H1 (cell line): ENCODE measurements at regions not wholly inside any gene's neighbourhood (a gene's known extent, or its start where the extent isn't known, plus 50 kb on each side); places are given as distances from the start of the nearest gene placed in this dataset.

ENCODE experiments used
- TF ChIP-seq, protein P1 (sequence below): fragments of 300-600 bp; sonication (generic); IDR thresholded peaks from 2 replicates; pipeline ENCODE4 v1.7.1; 2012; ENCODE audit warnings: low read length, moderate library complexity, mild to moderate bottlenecking, inconsistent platforms; ENCODE audit not compliant: insufficient replicate concordance

- TF ChIP-seq, protein P1, sequence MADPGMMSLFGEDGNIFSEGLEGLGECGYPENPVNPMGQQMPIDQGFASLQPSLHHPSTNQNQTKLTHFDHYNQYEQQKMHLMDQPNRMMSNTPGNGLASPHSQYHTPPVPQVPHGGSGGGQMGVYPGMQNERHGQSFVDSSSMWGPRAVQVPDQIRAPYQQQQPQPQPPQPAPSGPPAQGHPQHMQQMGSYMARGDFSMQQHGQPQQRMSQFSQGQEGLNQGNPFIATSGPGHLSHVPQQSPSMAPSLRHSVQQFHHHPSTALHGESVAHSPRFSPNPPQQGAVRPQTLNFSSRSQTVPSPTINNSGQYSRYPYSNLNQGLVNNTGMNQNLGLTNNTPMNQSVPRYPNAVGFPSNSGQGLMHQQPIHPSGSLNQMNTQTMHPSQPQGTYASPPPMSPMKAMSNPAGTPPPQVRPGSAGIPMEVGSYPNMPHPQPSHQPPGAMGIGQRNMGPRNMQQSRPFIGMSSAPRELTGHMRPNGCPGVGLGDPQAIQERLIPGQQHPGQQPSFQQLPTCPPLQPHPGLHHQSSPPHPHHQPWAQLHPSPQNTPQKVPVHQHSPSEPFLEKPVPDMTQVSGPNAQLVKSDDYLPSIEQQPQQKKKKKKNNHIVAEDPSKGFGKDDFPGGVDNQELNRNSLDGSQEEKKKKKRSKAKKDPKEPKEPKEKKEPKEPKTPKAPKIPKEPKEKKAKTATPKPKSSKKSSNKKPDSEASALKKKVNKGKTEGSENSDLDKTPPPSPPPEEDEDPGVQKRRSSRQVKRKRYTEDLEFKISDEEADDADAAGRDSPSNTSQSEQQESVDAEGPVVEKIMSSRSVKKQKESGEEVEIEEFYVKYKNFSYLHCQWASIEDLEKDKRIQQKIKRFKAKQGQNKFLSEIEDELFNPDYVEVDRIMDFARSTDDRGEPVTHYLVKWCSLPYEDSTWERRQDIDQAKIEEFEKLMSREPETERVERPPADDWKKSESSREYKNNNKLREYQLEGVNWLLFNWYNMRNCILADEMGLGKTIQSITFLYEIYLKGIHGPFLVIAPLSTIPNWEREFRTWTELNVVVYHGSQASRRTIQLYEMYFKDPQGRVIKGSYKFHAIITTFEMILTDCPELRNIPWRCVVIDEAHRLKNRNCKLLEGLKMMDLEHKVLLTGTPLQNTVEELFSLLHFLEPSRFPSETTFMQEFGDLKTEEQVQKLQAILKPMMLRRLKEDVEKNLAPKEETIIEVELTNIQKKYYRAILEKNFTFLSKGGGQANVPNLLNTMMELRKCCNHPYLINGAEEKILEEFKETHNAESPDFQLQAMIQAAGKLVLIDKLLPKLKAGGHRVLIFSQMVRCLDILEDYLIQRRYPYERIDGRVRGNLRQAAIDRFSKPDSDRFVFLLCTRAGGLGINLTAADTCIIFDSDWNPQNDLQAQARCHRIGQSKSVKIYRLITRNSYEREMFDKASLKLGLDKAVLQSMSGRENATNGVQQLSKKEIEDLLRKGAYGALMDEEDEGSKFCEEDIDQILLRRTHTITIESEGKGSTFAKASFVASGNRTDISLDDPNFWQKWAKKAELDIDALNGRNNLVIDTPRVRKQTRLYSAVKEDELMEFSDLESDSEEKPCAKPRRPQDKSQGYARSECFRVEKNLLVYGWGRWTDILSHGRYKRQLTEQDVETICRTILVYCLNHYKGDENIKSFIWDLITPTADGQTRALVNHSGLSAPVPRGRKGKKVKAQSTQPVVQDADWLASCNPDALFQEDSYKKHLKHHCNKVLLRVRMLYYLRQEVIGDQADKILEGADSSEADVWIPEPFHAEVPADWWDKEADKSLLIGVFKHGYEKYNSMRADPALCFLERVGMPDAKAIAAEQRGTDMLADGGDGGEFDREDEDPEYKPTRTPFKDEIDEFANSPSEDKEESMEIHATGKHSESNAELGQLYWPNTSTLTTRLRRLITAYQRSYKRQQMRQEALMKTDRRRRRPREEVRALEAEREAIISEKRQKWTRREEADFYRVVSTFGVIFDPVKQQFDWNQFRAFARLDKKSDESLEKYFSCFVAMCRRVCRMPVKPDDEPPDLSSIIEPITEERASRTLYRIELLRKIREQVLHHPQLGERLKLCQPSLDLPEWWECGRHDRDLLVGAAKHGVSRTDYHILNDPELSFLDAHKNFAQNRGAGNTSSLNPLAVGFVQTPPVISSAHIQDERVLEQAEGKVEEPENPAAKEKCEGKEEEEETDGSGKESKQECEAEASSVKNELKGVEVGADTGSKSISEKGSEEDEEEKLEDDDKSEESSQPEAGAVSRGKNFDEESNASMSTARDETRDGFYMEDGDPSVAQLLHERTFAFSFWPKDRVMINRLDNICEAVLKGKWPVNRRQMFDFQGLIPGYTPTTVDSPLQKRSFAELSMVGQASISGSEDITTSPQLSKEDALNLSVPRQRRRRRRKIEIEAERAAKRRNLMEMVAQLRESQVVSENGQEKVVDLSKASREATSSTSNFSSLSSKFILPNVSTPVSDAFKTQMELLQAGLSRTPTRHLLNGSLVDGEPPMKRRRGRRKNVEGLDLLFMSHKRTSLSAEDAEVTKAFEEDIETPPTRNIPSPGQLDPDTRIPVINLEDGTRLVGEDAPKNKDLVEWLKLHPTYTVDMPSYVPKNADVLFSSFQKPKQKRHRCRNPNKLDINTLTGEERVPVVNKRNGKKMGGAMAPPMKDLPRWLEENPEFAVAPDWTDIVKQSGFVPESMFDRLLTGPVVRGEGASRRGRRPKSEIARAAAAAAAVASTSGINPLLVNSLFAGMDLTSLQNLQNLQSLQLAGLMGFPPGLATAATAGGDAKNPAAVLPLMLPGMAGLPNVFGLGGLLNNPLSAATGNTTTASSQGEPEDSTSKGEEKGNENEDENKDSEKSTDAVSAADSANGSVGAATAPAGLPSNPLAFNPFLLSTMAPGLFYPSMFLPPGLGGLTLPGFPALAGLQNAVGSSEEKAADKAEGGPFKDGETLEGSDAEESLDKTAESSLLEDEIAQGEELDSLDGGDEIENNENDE = no peak
- TF ChIP-seq, all 59 proteins: peak for 0
These were observed 74.3 kb upstream of the SLCO4A1 start (continued) for GRCh38 chr20:62568045-62568389.
